PFSK-1 (cell line): ENCODE measurements at regions not wholly inside any gene's neighbourhood (a gene's known extent, or its start where the extent isn't known, plus 50 kb on each side); places are given as distances from the start of the nearest gene placed in this dataset.

Source experiments
- POLR2AphosphoS5 ChIP-seq: IDR thresholded peaks from 2 replicates; pipeline ENCODE4 v1.6.1; 2012; ENCODE audit warnings: low read depth, mild to moderate bottlenecking, control low read depth, low read length, moderate library complexity
- REST ChIP-seq, 2 experiments: IDR thresholded peaks; 2 replicates each; pipeline versions ENCODE4 v1.6.1 to v1.8.0; 2011 to 2012; ENCODE audit warnings: low read depth in 2 of 2, low read length in 2 of 2, control low read depth in 1 of 2, inconsistent platforms in 1 of 2, mild to moderate bottlenecking in 1 of 2, moderate library complexity in 1 of 2; ENCODE audit not compliant: insufficient read depth in 1 of 2
- TAF1 ChIP-seq: IDR thresholded peaks from 2 replicates; pipeline ENCODE4 v1.6.1; 2012; ENCODE audit warnings: low read length, control low read depth, borderline replicate concordance; ENCODE audit not compliant: insufficient read depth

- no peak for TF ChIP-seq REST (IDR thresholded peaks at IDR 0.05; ENCODE audit: insufficient read depth in 1 of 2, low read depth in 2 of 2, low read length in 2 of 2)
- no peak for TF ChIP-seq TAF1
- TF ChIP-seq POLR2AphosphoS5 = no peak
Measured at GRCh38 chr18:1648712-1649111, 744.0 kb downstream of the ADCYAP1 start.
